Testis (tissue), 2 donors: ENCODE measurements at regions not wholly inside any gene's neighbourhood (a gene's known extent, or its start where the extent isn't known, plus 50 kb on each side); places are given as distances from the start of the nearest gene placed in this dataset.

Experiments used
- DNase-seq: peaks from one replicate; pipeline ENCODE4 v3.0.0-alpha.2; 2019
- H3K27ac ChIP-seq, 2 donors: fragments of 200-600 bp; sonication (generic); one replicate each; pipeline ENCODE4 v1.5.1; 2019
- H3K27me3 ChIP-seq: fragments of 200-600 bp; sonication (generic); one replicate; pipeline ENCODE4 v1.5.1; 2019
- H3K36me3 ChIP-seq: fragments of 200-600 bp; sonication (generic); one replicate; pipeline ENCODE4 v1.5.1; 2017; ENCODE audit warnings: low read depth; ENCODE audit errors: missing control alignments
- H3K4me1 ChIP-seq: fragments of 200-600 bp; sonication (generic); one replicate; pipeline ENCODE4 v1.5.1; 2019
- H3K4me3 ChIP-seq, 2 donors: fragments of 200-600 bp; sonication (generic); one replicate each; pipeline ENCODE4 v1.5.1; 2017 to 2019
- H3K9me3 ChIP-seq: fragments of 200-600 bp; sonication (generic); one replicate; pipeline ENCODE4 v1.5.1; 2017
- POLR2A ChIP-seq: fragments of 450-650 bp; IDR thresholded peaks from one replicate; pipeline ENCODE4 v1.6.1; 2017; ENCODE audit warnings: antibody characterized with exemption, mild to moderate bottlenecking, moderate library complexity
- WGBS, 2 donors: methylation state at CpG; one replicate each; pipeline ENCODE4 v1.1.5; 2018; 5-methylcytosine and 5-hydroxymethylcytosine counted together
- intact Hi-C: fragments of 100-400 bp; cut with DNase I; formaldehyde crosslinking; loops from one replicate; pipeline ENCODE4 v1.15.1; 2023; ENCODE audit warnings: low total_unique reads
- TF ChIP-seq, protein P1 (sequence below), 3 experiments: fragments of 450-650 bp in 2 of 3; fragments of 200-600 bp in 1 of 3; sonication (generic) in 1 of 3; IDR thresholded peaks; one replicate each; pipeline ENCODE4 v1.5.1; 2016 to 2019; ENCODE audit warnings: antibody characterized with exemption in 3 of 3, mild to moderate bottlenecking in 2 of 3, moderate library complexity in 1 of 3

DNA sequence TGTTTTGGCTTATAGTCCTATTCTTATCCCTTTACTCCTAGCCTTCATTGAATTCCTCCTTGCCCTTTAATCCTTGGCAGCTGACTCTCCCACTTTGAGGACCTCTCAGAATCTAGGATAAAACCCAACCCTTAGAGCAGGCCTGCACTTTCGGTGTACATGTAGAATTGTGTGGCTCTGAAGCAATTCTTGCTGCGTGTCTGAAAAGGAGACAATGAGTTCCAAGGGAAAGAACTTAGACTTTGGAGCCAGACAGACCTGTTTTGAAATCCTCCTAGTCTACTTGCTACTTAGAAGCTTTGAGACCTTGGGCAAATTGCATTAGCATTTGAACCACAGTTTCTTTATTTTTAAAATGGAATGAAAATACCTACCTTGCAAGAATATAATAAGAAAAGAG is 175.2 kb downstream of the BEND2 start:
- DNase-seq: no peak
- 70 to 82% methylated on average over 2 of the region's 2 CpGs for WGBS, 2 donors
- H3K27me3 ChIP-seq: no peaks in the 10 kb centered on the region
- no peaks in the 10 kb centered on the region for H3K4me1 ChIP-seq
- intact Hi-C loops: no loop called here
- no peaks in the 10 kb centered on the region for H3K9me3 ChIP-seq
- H3K36me3 ChIP-seq: no peaks in the 10 kb centered on the region
- H3K27ac ChIP-seq: no peak overlapping the region
- no peak for TF ChIP-seq POLR2A
- TF ChIP-seq, protein P1, sequence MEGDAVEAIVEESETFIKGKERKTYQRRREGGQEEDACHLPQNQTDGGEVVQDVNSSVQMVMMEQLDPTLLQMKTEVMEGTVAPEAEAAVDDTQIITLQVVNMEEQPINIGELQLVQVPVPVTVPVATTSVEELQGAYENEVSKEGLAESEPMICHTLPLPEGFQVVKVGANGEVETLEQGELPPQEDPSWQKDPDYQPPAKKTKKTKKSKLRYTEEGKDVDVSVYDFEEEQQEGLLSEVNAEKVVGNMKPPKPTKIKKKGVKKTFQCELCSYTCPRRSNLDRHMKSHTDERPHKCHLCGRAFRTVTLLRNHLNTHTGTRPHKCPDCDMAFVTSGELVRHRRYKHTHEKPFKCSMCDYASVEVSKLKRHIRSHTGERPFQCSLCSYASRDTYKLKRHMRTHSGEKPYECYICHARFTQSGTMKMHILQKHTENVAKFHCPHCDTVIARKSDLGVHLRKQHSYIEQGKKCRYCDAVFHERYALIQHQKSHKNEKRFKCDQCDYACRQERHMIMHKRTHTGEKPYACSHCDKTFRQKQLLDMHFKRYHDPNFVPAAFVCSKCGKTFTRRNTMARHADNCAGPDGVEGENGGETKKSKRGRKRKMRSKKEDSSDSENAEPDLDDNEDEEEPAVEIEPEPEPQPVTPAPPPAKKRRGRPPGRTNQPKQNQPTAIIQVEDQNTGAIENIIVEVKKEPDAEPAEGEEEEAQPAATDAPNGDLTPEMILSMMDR (IDR thresholded peaks at IDR 0.05): no peak
- H3K4me3 ChIP-seq: no peak overlapping the region

DNA sequence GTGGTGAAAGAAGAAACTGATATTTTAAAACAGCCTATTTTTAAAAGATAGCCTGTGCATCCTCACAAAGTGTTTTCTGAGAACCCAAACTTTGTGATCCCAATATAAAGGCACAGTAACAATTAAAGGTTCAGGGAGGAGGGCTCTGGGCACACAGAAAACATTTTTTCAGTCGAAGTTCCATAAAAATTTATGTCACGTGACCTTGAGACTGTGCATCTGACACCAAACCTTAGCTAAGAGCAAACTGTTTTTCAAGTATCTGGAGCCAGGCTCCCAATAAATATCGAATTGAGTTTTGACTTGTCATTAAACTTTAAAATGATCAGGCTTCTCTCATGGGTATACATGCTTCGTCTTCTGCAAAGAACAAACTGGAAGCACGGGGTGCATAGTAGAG is 177.9 kb downstream of the BEND2 start:
- H3K4me1 ChIP-seq: no peaks in the 10 kb centered on the region
- H3K27ac ChIP-seq: no peak overlapping the region
- intact Hi-C loops: no loop called here
- WGBS, 2 donors: 47 to 66% methylated on average over 5 of the region's 5 CpGs
- DNase-seq: no peak
- no peak for TF ChIP-seq POLR2A
- TF ChIP-seq, protein P1 (IDR thresholded peaks at IDR 0.05): no peak
- no peaks in the 10 kb centered on the region for H3K9me3 ChIP-seq
- H3K27me3 ChIP-seq: no peaks in the 10 kb centered on the region
- H3K36me3 ChIP-seq: no peaks in the 10 kb centered on the region
- no peak overlapping the region for H3K4me3 ChIP-seq

DNA sequence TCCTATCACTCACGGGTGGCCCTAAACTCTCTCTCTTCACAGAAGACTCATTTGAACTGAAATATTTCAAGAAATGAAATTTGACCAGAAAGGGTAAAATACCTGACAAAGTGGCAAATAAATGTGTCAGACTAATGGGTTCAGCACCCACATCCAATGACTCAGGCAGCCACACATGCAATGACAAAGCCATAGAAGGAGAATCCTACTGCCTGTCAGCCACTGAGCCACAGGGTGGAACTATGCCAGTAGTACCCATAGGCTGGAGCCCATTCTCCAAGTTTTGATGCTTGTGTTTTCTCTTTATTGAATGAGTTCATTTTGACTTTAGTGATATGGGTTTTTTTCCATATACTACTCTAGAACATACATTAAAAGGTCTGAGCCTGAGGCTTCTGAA is 179.0 kb downstream of the BEND2 start:
- WGBS, 2 donors: 86 to 91% methylated on average over 1 of the region's 1 CpG
- TF ChIP-seq POLR2A: no peak
- TF ChIP-seq, protein P1 (IDR thresholded peaks at IDR 0.05): no peak
- Histone ChIP-seq H3K9me3 (no peaks in the 10 kb centered on the region), H3K27ac (no peak overlapping the region), H3K36me3 (no peaks in the 10 kb centered on the region), H3K4me3 (no peak overlapping the region), H3K4me1 (no peaks in the 10 kb centered on the region), H3K27me3 (no peaks in the 10 kb centered on the region)
- intact Hi-C loops: no loop called here
- DNase-seq: no peak

DNA sequence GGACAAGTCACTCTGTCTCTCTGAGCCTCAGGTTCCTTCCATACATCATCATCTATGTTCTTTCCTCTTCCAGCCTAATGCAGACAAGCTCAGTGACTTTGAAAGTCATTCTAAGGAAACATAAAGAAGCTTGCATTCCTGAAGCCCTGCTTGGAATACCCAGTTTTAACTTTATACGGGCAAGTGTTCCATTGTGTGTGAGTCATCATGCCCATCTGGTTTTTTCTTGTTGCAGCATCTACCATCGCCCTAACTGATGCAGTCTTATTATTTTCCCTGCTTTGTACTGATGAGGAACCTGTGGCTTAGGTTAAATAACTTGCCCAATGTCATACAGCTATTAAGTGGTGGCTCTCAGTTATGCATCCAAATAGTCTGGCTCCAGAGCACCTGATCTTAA is 177.9 kb upstream of the RAI2 start:
- H3K27me3 ChIP-seq: no peaks in the 10 kb centered on the region
- no peak overlapping the region for H3K27ac ChIP-seq
- no peak for DNase-seq
- intact Hi-C loops: no loop called here
- no peak for TF ChIP-seq POLR2A
- TF ChIP-seq, protein P1 (IDR thresholded peaks at IDR 0.05): no peak
- H3K9me3 ChIP-seq: no peaks in the 10 kb centered on the region
- H3K36me3 ChIP-seq: no peaks in the 10 kb centered on the region
- H3K4me3 ChIP-seq: no peak overlapping the region
- no peaks in the 10 kb centered on the region for H3K4me1 ChIP-seq
- 93 to 95% methylated on average over 2 of the region's 2 CpGs for WGBS, 2 donors

DNA sequence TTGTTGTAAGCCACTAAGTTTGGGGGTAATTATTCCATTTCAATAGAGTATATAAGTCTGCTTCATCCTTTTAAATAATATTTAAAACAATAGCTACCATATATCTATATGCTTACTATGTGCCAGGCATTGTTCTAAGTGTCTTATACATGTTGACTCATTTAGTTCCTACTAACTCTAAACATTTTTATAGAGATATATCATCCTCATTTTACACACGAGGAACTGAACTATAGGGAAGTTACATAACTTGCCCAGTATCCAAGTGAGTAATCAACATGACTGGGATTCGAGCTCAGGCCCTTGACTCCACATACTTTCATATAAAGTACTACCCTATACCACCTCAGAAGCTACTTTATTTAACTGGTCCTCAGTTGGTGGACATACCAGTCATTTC is 175.3 kb upstream of the RAI2 start:
- 93 to 95% methylated on average over 2 of the region's 2 CpGs for WGBS, 2 donors
- H3K4me3 ChIP-seq: no peak overlapping the region

More for the DNA sequence above, 175.3 kb upstream of the RAI2 start:
- H3K36me3 ChIP-seq: no peaks in the 10 kb centered on the region
- intact Hi-C loops: no loop called here
- no peaks in the 10 kb centered on the region for H3K4me1 ChIP-seq
- H3K27me3 ChIP-seq: no peaks in the 10 kb centered on the region
- no peak overlapping the region for H3K27ac ChIP-seq
- DNase-seq: no peak
- TF ChIP-seq POLR2A: no peak
- TF ChIP-seq, protein P1 (IDR thresholded peaks at IDR 0.05): no peak
- H3K9me3 ChIP-seq: no peaks in the 10 kb centered on the region
